B cell (primary cell): ENCODE measurements at regions not wholly inside any gene's neighbourhood (a gene's known extent, or its start where the extent isn't known, plus 50 kb on each side); places are given as distances from the start of the nearest gene placed in this dataset.

Experiments
- ATAC-seq: fragments of 200-7000 bp; cut with Tn5 transposase; one replicate; pipeline ENCODE4 v1.10.0; 2021; ENCODE audit warnings: low read depth, mild to moderate bottlenecking, moderate number of reproducible peaks, moderate library complexity
- CTCF ChIA-PET: fragments of 350-600 bp; sonication (Branson Sonifier 250); formaldehyde crosslinking; loops from one replicate; lab custom pipeline; 2021; ENCODE audit warnings: antibody characterized with exemption, inconsistent platforms; lab: Charles Lee
- POLR2A ChIA-PET: fragments of 350-600 bp; sonication (Branson Sonifier 250); formaldehyde crosslinking; loops from one replicate; lab custom pipeline; 2021; ENCODE audit warnings: antibody characterized with exemption; lab: Charles Lee
- DNase-seq: peaks from one replicate; pipeline ENCODE4 v3.0.0; 2013
- H2AFZ ChIP-seq: 2 replicates; pipeline ENCODE4 v1.6.1; 2012; ENCODE audit warnings: mild to moderate bottlenecking, low read depth, low read length; ENCODE audit not compliant: insufficient read depth, poor library complexity, severe bottlenecking
- H3K27ac ChIP-seq, 2 donors: 1 replicate in 1 of 2; 2 replicates in 1 of 2; pipeline ENCODE4 v1.5.1; 2012 to 2013; ENCODE audit warnings: low read length in 2 of 2, mild to moderate bottlenecking in 2 of 2, moderate library complexity in 1 of 2
- H3K27me3 ChIP-seq, 4 experiments: fragments of 200-600 bp in 1 of 4; sonication (generic) in 1 of 4; replicated peaks in 1 of 4; 1 replicate in 2 of 4; 2 replicates in 2 of 4; pipeline versions ENCODE4 v1.6.1 to v1.7.0; 2013 to 2016; ENCODE audit warnings: low read length in 3 of 4, mild to moderate bottlenecking in 2 of 4, mixed read lengths in 1 of 4, moderate library complexity in 1 of 4; ENCODE audit not compliant: insufficient read depth in 4 of 4, control insufficient read depth in 3 of 4; ENCODE audit errors: control extremely low read depth in 1 of 4
- H3K36me3 ChIP-seq, 2 experiments: replicated peaks in 1 of 2; 1 replicate in 1 of 2; 2 replicates in 1 of 2; pipeline versions ENCODE4 v1.6.1 to v1.7.1; 2013; ENCODE audit warnings: low read length in 1 of 2; ENCODE audit not compliant: insufficient read depth in 2 of 2, control insufficient read depth in 1 of 2; ENCODE audit errors: control extremely low read depth in 1 of 2, extremely low read depth in 1 of 2
- H3K4me1 ChIP-seq, 2 donors: fragments of 200-600 bp in 1 of 2; sonication (generic) in 1 of 2; 1 replicate in 1 of 2; 2 replicates in 1 of 2; pipeline versions ENCODE4 v1.5.1 to v1.6.1; 2013 to 2017; ENCODE audit warnings: low read length in 2 of 2; ENCODE audit not compliant: control insufficient read depth in 2 of 2, insufficient read depth in 2 of 2
- H3K4me2 ChIP-seq: replicated peaks from 2 replicates; pipeline ENCODE3; 2012; ENCODE audit warnings: mild to moderate bottlenecking, low read depth, low read length; ENCODE audit not compliant: poor library complexity, severe bottlenecking
- H3K4me3 ChIP-seq, 5 experiments: fragments of 200-600 bp in 1 of 5; sonication (generic) in 1 of 5; 1 replicate in 3 of 5; 2 replicates in 2 of 5; pipeline versions ENCODE4 v1.5.1 to v1.7.0; 2011 to 2016; ENCODE audit warnings: low read length in 4 of 5, mild to moderate bottlenecking in 4 of 5, low read depth in 2 of 5, control low read depth in 1 of 5, moderate library complexity in 1 of 5; ENCODE audit not compliant: insufficient read depth in 1 of 5; ENCODE audit errors: control extremely low read depth in 1 of 5, extremely low read depth in 1 of 5
- H3K79me2 ChIP-seq: fragments of 200-600 bp; sonication (generic); one replicate; pipeline ENCODE4 v1.6.0; 2016; ENCODE audit warnings: low read length; ENCODE audit not compliant: control insufficient read depth, insufficient read depth
- H3K9ac ChIP-seq: fragments of 200-600 bp; sonication (generic); 2 replicates; pipeline ENCODE4 v1.6.1; 2017; ENCODE audit warnings: mild to moderate bottlenecking, low read length, moderate library complexity
- H3K9me3 ChIP-seq, 3 donors: one replicate each; pipeline versions ENCODE4 v1.6.1 to v1.7.1; 2013; ENCODE audit warnings: low read length in 2 of 3; ENCODE audit not compliant: control insufficient read depth in 2 of 3, insufficient read depth in 1 of 3; ENCODE audit errors: control extremely low read depth in 1 of 3
- H4K20me1 ChIP-seq: 2 replicates; pipeline ENCODE4 v1.6.0; 2012; ENCODE audit warnings: mild to moderate bottlenecking, low read length; ENCODE audit not compliant: insufficient read depth, control insufficient read depth, poor library complexity, severe bottlenecking
- H3K27ac Mint-ChIP-seq: one replicate; pipeline ENCODE4 v1.8.0; 2021; ENCODE audit warnings: mixed read lengths
- H3K27me3 Mint-ChIP-seq: one replicate; pipeline ENCODE4 v1.8.0; 2021; ENCODE audit warnings: mixed read lengths
- H3K4me1 Mint-ChIP-seq: one replicate; pipeline ENCODE4 v1.8.0; 2021; ENCODE audit warnings: mixed read lengths
- H3K4me3 Mint-ChIP-seq: one replicate; pipeline ENCODE4 v1.8.0; 2021; ENCODE audit warnings: mixed read lengths
- H3K9me3 Mint-ChIP-seq: one replicate; pipeline ENCODE4 v1.8.0; 2022; ENCODE audit warnings: mixed read lengths; ENCODE audit not compliant: insufficient read depth
- EZH2 ChIP-seq: IDR thresholded peaks from 2 replicates; pipeline ENCODE4 v1.6.1; 2012; ENCODE audit warnings: borderline replicate concordance, low read depth, mild to moderate bottlenecking, moderate library complexity, low read length; ENCODE audit not compliant: insufficient read depth, poor library complexity, severe bottlenecking
- WGBS: methylation state at CpG from one replicate; pipeline ENCODE4 v1.1.5; 2013; ENCODE audit warnings: missing lambda C conversion rate; ENCODE audit not compliant: insufficient coverage; 5-methylcytosine and 5-hydroxymethylcytosine counted together
- intact Hi-C: fragments of 100-400 bp; cut with micrococcal nuclease; formaldehyde crosslinking; loops from one replicate; pipeline ENCODE4 v1.10.0; 2022
- TF ChIP-seq, protein P1 (sequence below): fragments of 200-600 bp; IDR thresholded peaks from one replicate; pipeline ENCODE4 v1.8.0; 2022; ENCODE audit warnings: antibody characterized with exemption, mild to moderate bottlenecking

- no peak overlapping the region for H2AFZ ChIP-seq
- intact Hi-C loops: loop anchor here (1.0 kb wide), 1 partner anchor 211 kb away; no protein-coding TSS in a partner anchor
- H3K9me3 ChIP-seq: peaks cover 0 to 43% (median 14%) of the 10 kb centered on the region in 3 donors
- ChIA-PET CTCF (interaction anchor here (0.6 to 6.0 kb wide), 21 partner anchors 9 to 213 kb away, joined by 3 to 57 read pairs (median 4); partner anchors contain the start of gene ARL4C), POLR2A (interaction anchor here (0.6 to 1.4 kb wide), 2 partner anchors 82 to 208 kb away, joined by 3 to 8 read pairs; partner anchors contain the start of gene ARL4C)
- H3K9me3 Mint-ChIP-seq: peaks cover 5% of the 10 kb centered on the region
- H3K36me3 ChIP-seq: no peaks in the 10 kb centered on the region
- no peak overlapping the region for H3K27ac ChIP-seq
- no peak overlapping the region for H3K9ac ChIP-seq
- H4K20me1 ChIP-seq: no peaks in the 10 kb centered on the region
- no peaks in the 10 kb centered on the region for H3K79me2 ChIP-seq
- WGBS: 45% methylated on average over 13 of the region's 13 CpGs
- H3K4me3 Mint-ChIP-seq: no peak overlapping the region
- H3K27me3 ChIP-seq: peaks cover 0 to 58% (median 9%) of the 10 kb centered on the region in 4 experiments
- H3K4me1 ChIP-seq: peaks cover 41 to 47% of the 10 kb centered on the region in 2 donors
- DNase-seq (peak; percentile 77), ATAC-seq (no peak)
- H3K4me3 ChIP-seq: no peak overlapping the region
- TF ChIP-seq, protein P1, sequence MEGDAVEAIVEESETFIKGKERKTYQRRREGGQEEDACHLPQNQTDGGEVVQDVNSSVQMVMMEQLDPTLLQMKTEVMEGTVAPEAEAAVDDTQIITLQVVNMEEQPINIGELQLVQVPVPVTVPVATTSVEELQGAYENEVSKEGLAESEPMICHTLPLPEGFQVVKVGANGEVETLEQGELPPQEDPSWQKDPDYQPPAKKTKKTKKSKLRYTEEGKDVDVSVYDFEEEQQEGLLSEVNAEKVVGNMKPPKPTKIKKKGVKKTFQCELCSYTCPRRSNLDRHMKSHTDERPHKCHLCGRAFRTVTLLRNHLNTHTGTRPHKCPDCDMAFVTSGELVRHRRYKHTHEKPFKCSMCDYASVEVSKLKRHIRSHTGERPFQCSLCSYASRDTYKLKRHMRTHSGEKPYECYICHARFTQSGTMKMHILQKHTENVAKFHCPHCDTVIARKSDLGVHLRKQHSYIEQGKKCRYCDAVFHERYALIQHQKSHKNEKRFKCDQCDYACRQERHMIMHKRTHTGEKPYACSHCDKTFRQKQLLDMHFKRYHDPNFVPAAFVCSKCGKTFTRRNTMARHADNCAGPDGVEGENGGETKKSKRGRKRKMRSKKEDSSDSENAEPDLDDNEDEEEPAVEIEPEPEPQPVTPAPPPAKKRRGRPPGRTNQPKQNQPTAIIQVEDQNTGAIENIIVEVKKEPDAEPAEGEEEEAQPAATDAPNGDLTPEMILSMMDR: peak; percentile 74
- TF ChIP-seq EZH2: no peak
- no peak overlapping the region for H3K4me2 ChIP-seq
- H3K27me3 Mint-ChIP-seq: peaks cover 26% of the 10 kb centered on the region
- H3K4me1 Mint-ChIP-seq: peaks cover 49% of the 10 kb centered on the region
- H3K27ac Mint-ChIP-seq: no peak overlapping the region
Measured at GRCh38 chr2:234288974-234289455, 207.9 kb downstream of the ARL4C start.

GRCh38 chr2:234287650-234288049 is 209.2 kb downstream of the ARL4C start:
- no peak overlapping the region for H3K9ac ChIP-seq
- H3K4me3 ChIP-seq: no peak overlapping the region
- DNase-seq (no peak), ATAC-seq (no peak)
- TF ChIP-seq, protein P1: no peak
- no peak for TF ChIP-seq EZH2
- peaks cover 35% of the 10 kb centered on the region for H3K27me3 Mint-ChIP-seq
- intact Hi-C loops: no loop called here
- H3K27me3 ChIP-seq: peaks cover 0 to 63% (median 9%) of the 10 kb centered on the region in 4 experiments
- H2AFZ ChIP-seq: no peak overlapping the region
- peaks cover 40 to 42% of the 10 kb centered on the region in 2 donors for H3K4me1 ChIP-seq
- POLR2A ChIA-PET: no interaction called here
- CTCF ChIA-PET: interaction anchor here (1.2 to 6.0 kb wide), 6 partner anchors 12 to 210 kb away, joined by 3 to 57 read pairs (median 6); partner anchors contain the start of gene ARL4C
- peaks cover 1 to 35% (median 9%) of the 10 kb centered on the region in 3 donors for H3K9me3 ChIP-seq
- H3K4me3 Mint-ChIP-seq: no peak overlapping the region
- 92% methylated on average over 3 of the region's 3 CpGs for WGBS
- H3K27ac Mint-ChIP-seq: no peak overlapping the region
- no peak overlapping the region for H3K4me2 ChIP-seq
- H3K79me2 ChIP-seq: no peaks in the 10 kb centered on the region
- H4K20me1 ChIP-seq: no peaks in the 10 kb centered on the region
- no peak overlapping the region for H3K27ac ChIP-seq
- H3K9me3 Mint-ChIP-seq: peaks cover 3% of the 10 kb centered on the region
- H3K4me1 Mint-ChIP-seq: peaks cover 46% of the 10 kb centered on the region
- no peaks in the 10 kb centered on the region for H3K36me3 ChIP-seq
